ENCODE measurements at regions not wholly inside any gene's neighbourhood (a gene's known extent, or its start where the extent isn't known, plus 50 kb on each side); places are given as distances from the start of the nearest gene placed in this dataset.

DNA sequence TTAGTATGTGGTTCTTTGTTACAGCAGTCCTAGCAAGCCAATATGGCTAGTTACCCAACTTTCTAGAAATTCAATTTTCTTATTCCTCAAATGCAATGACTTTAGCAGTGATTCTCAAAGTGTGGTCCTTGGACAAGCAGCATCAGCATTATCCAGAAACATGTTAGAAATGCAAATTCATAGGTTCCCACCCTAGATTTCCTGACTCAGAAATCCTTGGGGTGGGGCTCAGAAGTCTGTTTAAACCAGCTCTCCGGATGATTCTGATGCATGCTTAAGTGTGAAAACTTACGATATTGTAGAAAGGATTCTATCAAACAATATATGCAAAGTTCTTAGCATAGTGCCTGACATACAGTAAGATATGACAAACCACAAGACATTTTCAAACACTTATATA is 757.1 kb downstream of the DHX35 start:
- ATAC-seq, result no peak

DNA sequence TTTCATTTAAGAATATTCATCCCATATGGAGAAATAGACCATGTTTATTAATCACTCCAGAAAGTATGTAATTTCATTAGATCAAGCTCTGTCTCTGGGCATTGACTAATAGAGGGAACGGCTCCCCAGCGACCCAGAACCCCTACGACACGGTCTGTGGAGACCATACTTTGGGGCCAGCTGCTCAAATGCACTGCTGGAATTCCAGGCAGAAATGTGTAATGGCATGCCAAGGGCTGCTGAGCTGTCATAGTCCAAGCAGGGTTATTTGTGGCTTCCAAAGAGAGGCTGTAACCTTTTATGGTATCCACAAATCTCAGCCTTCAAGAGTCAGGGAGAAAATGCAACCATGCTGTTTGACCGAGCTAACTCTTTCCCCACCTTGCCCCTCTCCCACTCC is 755.8 kb downstream of the DHX35 start:
- ChIA-PET POLR2A (no interaction called here), CTCF (no interaction called here)
- DNase-seq (no peak), ATAC-seq (no peak)
- Mint-ChIP-seq H3K4me1 (ENCODE audit: low read depth) (no peaks in the 10 kb centered on the region), H3K9me3 (peaks cover 5% of the 10 kb centered on the region), H3K27ac (no peak overlapping the region), H3K27me3 (no peaks in the 10 kb centered on the region), H3K36me3 (ENCODE audit: low read depth) (no peaks in the 10 kb centered on the region), H3K4me3 (no peak overlapping the region)
- TF ChIP-seq, protein P1, sequence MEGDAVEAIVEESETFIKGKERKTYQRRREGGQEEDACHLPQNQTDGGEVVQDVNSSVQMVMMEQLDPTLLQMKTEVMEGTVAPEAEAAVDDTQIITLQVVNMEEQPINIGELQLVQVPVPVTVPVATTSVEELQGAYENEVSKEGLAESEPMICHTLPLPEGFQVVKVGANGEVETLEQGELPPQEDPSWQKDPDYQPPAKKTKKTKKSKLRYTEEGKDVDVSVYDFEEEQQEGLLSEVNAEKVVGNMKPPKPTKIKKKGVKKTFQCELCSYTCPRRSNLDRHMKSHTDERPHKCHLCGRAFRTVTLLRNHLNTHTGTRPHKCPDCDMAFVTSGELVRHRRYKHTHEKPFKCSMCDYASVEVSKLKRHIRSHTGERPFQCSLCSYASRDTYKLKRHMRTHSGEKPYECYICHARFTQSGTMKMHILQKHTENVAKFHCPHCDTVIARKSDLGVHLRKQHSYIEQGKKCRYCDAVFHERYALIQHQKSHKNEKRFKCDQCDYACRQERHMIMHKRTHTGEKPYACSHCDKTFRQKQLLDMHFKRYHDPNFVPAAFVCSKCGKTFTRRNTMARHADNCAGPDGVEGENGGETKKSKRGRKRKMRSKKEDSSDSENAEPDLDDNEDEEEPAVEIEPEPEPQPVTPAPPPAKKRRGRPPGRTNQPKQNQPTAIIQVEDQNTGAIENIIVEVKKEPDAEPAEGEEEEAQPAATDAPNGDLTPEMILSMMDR (IDR thresholded peaks at IDR 0.05), result no peak
- intact Hi-C loops (cut with micrococcal nuclease), result no loop called here

More for the DNA sequence above, 757.1 kb downstream of the DHX35 start:
- H3K4me3 Mint-ChIP-seq, result no peak overlapping the region
- H3K27ac Mint-ChIP-seq, result no peak overlapping the region
- H3K4me1 Mint-ChIP-seq (ENCODE audit: low read depth), result no peaks in the 10 kb centered on the region
- no peaks in the 10 kb centered on the region for H3K36me3 Mint-ChIP-seq (ENCODE audit: low read depth)
- peaks cover 7% of the 10 kb centered on the region for H3K9me3 Mint-ChIP-seq
- CTCF ChIA-PET, result no interaction called here
- no peaks in the 10 kb centered on the region for H3K27me3 Mint-ChIP-seq
- POLR2A ChIA-PET, result no interaction called here
- TF ChIP-seq, protein P1 (IDR thresholded peaks at IDR 0.05), result no peak
- no peak for DNase-seq
- intact Hi-C loops (cut with micrococcal nuclease), result no loop called here

DNA sequence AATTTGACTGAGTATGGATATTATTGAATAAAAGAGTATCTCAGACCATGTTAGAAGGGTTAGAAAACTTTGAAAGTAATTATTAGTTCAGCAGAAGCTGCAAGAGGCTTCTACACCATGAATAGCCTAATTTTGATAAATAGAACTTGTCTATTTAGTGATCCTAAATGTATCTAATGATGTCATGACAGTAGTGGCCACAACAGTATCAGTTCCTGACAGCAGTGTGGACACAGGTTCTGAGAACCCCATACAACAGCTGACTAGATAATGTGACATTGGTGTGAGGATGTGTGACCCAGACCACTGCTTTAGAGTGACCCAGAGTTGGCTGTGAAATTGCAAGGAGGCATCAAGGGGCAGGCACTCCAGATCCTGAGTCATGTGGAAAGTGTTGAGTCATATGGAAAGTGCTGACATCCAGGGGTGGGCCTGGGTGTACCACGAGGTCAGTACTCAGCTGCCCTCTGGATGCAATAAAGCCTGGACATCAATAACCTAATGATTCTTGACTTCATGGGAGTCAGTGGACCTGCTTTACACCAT is 754.7 kb downstream of the DHX35 start:
- no peaks in the 10 kb centered on the region for H3K27me3 Mint-ChIP-seq
- TF ChIP-seq, protein P1 (IDR thresholded peaks at IDR 0.05), result no peak
- DNase-seq (no peak), ATAC-seq (no peak)
- intact Hi-C loops (cut with micrococcal nuclease), result no loop called here
- no peaks in the 10 kb centered on the region for H3K9me3 Mint-ChIP-seq
- no peaks in the 10 kb centered on the region for H3K36me3 Mint-ChIP-seq (ENCODE audit: low read depth)
- H3K27ac Mint-ChIP-seq, result no peak overlapping the region
- ChIA-PET POLR2A (no interaction called here), CTCF (no interaction called here)
- H3K4me1 Mint-ChIP-seq (ENCODE audit: low read depth), result no peaks in the 10 kb centered on the region
- no peak overlapping the region for H3K4me3 Mint-ChIP-seq

DNA sequence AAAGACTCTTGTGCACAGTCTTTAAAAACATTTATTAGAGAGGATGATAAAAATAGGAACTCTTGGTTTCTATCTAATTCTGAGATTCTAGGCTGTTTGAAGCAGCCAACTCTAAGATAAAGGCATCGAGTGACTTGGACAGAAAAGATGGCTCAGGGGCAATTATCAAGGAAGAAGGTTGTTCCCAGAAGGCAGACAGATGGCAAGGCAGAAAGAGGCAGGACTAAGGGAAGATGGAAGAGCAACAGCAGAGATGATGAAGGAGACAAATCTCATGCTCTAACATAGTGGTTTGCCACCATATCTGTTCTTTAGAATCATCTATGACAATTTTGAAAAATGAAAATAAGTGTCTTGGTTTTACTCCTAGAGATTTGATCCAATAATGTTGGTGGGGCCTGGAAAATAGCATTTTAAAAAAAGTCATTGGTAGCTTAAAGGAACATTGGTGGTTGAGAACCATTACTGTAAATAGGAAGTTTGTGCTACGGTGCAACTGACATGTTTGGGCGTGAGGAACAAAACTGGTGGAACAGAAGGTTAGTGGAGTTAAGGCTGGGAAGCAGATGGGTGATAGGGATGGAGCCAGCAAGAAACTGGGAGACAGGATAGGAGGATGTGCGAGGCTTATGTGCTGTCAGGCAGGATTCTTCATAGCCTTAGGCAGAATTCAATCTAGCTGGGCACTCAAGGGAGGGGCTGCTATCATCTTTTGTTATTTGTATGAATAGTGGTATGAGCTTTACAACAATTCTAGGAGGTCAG is 751.1 kb downstream of the DHX35 start:
- DNase-seq (no peak), ATAC-seq (no peak)
- H3K36me3 Mint-ChIP-seq (ENCODE audit: low read depth), result no peaks in the 10 kb centered on the region
- no peaks in the 10 kb centered on the region for H3K27me3 Mint-ChIP-seq
- H3K4me1 Mint-ChIP-seq (ENCODE audit: low read depth), result no peaks in the 10 kb centered on the region
- TF ChIP-seq, protein P1 (IDR thresholded peaks at IDR 0.05), result no peak
- no peak overlapping the region for H3K4me3 Mint-ChIP-seq
- H3K27ac Mint-ChIP-seq, result no peak overlapping the region
- CTCF ChIA-PET, result no interaction called here
- H3K9me3 Mint-ChIP-seq, result peaks cover 3% of the 10 kb centered on the region
- POLR2A ChIA-PET, result no interaction called here
- intact Hi-C loops (cut with micrococcal nuclease), result no loop called here

DNA sequence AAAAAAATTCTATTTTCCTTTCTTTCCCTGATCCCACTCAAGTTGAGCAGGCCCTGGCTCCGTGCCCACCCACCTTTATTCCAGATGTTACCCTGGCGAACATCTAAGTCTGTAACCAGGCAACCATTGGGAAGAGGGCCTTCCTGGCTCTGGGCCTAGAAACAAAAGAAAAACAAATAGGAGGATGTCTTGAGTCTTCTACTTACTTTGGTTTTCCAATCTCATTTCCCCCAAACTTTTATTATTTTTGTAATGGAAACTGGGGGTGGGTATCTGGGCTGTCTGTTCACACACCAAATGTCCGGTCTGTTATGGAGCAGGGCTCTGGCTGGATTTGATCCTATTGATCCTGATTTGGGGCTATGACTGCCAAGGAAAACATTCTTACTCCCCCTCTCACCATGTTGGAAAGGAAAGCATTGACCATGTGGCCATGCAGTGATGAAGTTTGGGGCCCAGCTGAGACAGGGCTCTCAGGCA is 744.1 kb downstream of the DHX35 start:
- ATAC-seq (no peak), DNase-seq (no peak)
- Mint-ChIP-seq H3K4me1 (ENCODE audit: low read depth) (no peaks in the 10 kb centered on the region), H3K27me3 (no peaks in the 10 kb centered on the region), H3K9me3 (no peaks in the 10 kb centered on the region), H3K4me3 (no peak overlapping the region), H3K36me3 (ENCODE audit: low read depth) (no peaks in the 10 kb centered on the region), H3K27ac (no peak overlapping the region)
- CTCF ChIA-PET, result no interaction called here
- TF ChIP-seq, protein P1 (IDR thresholded peaks at IDR 0.05), result no peak
- intact Hi-C loops (cut with micrococcal nuclease), result no loop called here
- POLR2A ChIA-PET, result no interaction called here

All from activated CD8-positive, alpha-beta T cell treated with anti-CD3 and anti-CD28 coated beads for 36 hours (primary cell).